ENCODE measurements at regions not wholly inside any gene's neighbourhood (a gene's known extent, or its start where the extent isn't known, plus 50 kb on each side); places are given as distances from the start of the nearest gene placed in this dataset.

DNA sequence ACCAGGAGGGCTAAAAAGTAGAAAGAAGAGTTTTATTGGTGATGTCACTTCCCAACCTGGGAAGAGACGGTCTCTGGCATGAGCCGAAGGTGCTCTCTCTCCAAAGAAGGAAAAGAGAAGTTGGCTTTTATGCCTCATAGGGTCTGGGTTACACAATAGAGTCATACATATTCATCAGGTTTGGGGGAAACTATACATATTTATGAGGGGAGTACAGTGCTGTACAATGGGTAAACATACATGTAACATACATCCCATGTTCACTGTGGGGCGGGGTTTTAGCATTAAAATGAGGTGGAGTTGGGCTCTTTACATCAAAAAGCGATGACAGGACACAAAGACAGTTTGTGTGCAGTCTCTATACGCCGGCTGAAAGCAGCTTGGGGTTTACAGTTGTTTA lies 701.7 kb downstream of the TYW1 start:
- DNase-seq = no peak

DNA sequence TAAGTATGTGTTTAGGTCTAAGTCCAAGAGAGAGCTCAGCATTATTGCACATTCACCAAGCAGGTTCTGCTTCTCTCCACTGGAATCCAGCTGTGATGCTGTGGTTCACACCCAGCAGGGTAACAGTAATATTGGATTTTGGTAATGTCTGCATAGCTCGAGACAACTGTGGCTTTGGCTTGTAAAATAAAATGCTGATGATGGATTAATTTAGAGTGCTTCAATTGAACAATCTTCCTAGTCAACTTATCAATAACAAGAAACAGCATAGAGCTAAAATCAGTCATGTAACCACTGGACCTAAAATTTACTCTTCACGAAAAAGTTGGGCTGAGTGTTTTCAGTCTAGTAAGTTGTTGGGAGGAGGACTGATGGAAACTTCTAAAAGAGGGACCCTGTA lies 709.2 kb downstream of the TYW1 start:
- no peak for DNase-seq

DNA sequence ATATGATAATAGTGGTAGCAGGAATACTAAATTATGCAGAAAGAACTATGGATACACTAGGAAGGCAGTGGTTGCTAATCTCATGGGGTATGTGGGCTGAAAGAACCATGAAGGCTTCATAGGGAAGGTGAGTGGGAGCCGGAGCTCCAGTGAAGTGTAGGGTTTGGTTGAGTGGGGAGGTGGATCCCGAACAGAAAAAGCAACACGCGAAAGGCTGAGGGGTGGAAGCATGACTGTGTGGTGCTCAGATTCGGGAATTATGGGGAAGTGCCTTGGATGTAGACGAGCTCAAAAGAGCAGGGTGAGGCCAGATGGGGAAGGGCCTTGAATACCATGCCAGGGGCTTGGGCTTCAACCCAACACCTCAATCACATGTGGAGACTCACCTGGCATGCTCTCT lies 715.1 kb downstream of the TYW1 start:
- no peak for DNase-seq

DNA sequence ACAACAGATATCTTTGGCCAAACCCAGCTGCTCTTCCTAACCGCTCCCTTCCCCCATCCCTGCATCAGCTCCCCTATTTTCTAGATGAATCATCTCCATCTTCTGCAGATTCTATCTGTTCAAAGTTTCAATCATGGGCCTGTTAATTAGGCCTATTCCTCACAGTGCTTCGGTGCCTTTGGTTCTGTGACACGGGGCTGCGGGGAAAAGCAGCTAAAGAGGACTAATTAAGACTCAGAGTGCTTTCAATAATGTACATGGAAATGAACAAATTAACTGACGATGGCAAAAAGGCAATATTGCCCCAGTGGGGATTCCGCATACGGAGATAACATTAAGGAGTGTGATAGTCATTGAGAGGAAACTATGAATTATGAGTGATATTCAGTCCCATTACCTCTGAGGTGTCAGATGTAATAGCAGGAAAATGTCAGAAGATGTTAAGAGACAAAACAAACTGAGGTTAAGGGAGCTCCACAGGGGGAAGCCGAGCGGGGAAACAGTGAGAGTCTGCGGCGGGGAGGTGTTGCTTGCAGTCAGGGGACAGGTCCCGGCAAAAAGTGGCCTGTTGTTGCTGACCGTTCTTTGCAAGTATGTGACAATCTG lies 716.9 kb downstream of the TYW1 start:
- no peak for DNase-seq

DNA sequence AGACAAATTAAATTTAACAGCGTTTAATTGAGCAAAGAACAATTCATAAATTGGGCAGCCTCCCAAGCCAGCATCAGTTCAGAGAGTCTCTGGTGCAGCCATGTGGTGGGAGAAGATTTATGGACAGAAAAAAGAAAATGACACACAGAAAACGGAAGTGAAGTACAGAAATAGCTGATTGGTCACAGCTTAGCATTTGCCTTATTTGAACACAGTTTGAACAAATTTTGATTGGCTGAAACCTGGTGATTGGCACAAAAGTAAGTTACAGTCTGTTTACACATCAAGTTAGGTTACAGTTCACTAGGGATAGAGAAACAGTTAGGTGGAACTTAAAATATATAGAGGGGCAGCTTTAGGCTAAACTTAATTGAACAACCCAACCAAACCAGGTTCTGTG lies 720.1 kb downstream of the TYW1 start:
- DNase-seq = no peak

DNA sequence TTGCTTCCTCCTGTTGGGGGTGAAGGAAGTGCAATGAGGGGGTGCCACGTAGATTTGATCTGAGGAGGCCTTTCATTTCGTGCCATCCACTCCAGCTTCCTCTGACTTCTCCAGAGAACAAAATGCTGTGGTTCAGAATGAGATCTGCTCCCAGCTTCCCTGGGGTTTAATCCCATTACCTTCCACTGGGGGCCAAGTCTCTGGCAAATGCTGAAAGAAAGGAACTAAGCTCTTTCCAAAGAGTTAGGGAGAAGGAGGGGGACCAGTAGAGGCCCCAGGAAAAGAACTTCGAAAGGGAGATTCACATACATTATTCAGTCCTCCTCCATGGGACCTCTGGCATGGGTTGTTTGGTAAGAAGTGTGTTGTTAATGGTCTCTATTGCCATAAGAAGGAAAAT lies 727.0 kb downstream of the TYW1 start:
- DNase-seq = no peak

DNA sequence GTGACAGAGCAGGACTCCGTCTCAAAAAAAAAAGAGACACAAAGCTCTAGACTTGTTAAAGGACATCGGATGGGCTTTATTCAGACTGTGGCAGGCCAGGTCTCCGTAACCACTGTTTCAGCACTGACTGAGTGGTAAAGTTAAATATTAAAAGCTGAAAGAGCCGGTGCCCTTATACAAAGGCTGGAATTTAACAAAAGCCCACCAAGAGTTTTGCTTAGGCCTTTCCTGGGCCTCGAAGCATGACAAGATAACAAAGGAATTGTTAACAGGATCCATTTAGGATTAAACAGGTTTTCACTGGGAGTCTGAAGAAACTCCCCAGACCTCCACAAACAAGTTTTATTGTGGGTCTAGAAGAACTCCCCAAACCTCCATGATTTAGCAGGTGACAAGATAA lies 727.8 kb downstream of the TYW1 start:
- DNase-seq = no peak

DNA sequence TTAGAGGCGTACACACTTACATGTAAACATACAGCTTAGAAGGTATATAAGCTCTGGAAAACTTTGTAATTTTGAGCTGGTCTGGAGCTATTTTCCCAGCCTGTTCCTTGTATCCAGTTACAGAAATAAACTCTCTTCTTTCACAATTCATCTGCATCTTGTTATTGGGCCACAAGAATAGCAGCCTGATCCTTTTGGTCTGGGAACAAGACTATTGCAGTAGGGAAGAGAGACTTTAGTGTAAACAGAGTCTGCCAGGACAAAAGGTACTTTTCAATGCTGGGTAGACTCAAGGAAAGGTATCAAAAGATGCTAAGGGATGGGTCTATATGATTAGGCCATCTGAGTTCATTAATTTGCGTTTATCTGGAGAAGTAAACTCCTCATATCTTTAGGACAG lies 728.3 kb downstream of the TYW1 start:
- DNase-seq = no peak

DNA sequence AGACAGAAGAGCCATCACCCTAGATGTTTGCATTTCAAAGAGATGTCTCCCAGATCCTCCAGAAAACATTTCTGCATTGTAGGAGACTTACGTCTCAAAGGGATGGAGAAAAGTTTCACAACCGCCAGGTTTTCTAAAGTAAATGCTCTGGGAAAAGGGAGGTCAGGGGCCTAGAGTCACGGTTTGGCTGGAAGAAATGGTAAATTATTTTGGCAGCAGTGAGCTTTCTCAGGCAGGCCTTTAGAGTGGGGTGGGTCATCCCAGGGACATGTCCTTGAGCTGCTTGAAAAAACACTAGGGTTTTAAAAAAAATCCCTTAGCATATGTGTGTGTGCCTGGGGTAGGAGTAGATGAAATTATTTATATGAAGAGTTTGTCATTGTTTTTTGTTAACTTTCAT lies 728.8 kb downstream of the TYW1 start:
- DNase-seq = no peak

DNA sequence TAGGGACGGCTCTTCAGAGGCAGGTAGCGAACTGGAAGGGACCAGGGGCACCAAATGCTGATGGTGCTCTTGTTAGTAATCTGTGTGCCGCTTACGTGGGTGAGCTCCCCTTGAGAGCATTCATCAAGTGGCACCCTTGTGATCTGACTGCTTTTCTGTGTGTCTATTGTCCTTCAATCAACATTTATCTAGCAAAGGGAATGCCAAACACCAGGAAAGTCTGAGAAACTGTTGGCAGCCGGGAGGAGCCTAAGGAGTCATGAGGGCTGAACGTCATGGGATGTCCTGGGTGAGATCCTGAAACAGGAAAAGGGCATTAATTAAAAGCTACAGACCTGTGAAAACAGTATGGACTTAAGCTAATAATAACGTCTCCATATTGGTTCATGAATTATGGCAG lies 733.1 kb downstream of the TYW1 start:
- DNase-seq = no peak

DNA sequence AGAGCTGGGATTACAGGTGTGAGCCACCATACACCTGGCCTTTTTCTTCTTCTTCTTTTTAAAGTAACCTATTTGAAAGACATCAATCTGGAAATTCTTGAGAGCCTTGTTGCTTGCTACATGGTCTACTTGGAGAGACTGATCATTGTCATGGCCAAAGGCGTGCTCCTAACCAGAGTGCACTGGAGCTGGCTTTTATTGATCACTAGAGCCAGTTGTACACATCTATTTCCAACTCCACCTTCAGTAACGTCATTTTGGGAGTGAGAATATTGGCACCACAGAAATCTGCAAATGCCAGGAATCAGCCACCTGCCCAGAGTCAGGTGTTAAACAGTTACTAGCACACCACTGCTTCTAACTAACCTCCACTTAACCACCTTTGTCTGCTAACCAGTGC lies 735.1 kb downstream of the TYW1 start:
- DNase-seq = no peak

DNA sequence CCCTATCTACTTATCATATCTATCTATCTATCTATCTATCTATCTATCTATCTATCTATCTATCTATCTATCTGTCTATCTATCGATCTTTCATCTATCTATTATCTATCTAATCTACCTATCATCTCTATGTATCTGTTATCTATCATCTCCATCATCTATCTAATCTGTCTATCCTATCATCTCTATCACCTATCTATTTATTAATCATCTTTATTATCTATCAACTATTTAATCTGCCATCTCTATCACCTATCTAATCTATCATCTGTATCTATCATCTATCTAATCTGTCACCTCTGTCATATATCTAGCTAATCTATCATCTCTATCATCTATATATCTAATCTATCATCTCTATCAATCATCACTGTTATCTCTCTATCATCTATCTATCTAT lies 736.3 kb downstream of the TYW1 start:
- DNase-seq = no peak

DNA sequence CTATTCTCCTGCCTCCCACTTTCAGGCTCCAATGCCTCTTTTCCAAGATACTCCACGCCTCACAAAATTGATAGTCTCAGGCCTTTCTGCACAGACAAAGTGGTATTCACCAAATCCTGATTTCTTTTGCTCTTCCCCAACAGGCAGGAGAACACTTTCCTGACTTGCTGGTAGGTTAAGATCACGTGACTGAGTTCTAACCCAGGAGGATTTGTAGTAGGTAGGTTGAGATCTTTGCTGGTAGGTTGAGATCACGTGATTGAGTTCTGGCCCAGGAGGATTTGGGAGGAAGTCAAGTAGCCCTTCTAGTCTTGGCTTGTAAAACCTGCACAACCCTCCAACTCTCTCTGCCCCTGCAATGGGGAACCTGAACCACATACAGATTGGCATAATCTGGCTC lies 741.5 kb downstream of the TYW1 start:
- DNase-seq = no peak

DNA sequence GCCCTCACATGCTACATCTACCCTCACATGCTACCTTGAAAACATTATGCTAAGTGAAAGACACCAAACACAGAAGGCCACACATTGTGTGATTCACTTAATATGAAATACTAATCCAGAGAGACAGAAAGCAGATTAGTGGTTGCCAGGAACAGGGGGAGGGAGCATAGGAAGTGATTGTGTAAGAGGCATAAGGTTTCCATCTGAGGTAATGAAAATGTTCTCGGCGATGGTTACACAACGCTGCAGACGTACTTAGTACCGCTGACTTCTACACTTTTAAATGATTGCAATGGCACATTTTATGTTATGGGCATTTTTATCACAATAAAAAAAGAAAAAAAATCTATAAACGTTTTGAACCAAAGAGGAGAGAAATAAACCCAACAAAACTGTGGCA lies 742.3 kb downstream of the TYW1 start:
- no peak for DNase-seq

DNA sequence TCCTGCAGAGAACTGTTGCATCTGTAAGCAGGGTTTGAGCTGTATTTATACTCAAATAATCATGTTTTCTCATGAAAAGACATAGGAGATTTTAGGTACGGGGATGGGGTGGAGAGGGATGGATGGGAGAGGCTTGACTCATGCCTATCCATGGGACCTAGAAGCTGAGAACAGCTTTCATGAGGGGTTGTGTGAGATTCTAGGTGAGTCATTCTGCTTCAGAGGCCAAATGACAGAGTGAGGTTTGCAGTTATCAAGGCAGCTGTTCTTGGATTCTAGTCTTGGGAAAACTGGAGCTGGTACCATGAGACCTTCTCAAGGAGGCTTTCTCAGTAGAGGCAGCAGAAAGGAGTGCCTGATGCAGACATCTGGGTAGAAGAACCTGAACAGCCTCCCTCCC lies 746.9 kb downstream of the TYW1 start:
- DNase-seq = no peak

DNA sequence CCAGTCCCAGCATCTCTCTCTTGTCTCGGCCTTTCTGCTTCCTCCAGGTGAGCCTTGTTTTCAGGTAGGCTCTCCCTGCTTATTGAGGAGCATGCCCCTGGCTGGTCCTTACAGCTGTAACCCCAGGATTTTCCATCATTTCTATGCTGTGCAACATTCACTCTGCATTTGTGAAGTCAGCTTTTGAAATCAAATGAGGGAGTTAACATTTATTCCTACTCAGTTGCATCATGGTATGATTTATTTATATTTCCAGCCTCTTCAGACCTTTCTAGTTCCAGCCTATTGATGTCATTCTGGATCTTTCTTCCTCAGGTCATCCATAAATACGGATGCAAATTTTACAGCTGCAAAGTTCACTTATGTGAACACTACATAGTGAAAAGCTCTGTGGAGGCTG lies 755.6 kb downstream of the TYW1 start:
- no peak for DNase-seq

DNA sequence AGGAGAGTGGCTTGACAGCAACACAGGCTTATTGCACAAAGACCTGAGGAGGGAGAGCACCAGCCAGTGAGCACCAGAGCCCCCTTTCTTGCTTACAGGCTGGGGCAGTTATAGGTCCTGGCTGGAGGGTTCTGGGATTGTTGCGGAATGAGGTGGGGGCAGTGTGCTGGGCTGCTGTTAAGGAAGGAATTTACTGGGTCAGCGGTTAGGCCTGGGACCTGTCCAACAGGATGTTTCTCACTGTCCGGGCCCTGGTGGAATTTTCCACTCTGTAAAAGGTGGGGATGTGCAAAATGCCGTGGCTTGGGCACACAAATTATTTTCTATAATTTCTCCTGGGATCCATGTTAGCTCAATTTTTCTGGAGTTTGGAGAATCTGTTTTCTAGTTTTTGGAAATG lies 757.3 kb downstream of the TYW1 start:
- no peak for DNase-seq

DNA sequence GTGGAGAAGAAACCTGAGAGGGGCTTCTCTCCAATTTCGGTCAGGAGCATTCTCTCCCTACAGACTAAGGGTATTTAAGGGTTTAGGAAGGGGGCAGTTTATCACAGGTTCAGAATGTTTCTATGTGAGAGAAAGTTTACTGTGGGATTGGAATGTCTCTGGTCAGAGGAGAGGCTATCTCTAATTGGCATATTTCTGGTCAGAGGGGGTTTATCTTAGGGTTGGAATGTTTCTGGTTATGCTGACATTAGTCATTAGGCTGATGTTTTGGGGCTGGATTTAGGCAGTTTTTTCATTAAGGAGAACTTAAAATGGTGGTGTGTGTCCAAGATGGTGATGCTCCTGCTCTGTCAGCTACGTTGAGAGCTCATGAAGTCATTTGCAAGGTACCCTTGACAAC lies 758.0 kb downstream of the TYW1 start:
- no peak for DNase-seq

DNA sequence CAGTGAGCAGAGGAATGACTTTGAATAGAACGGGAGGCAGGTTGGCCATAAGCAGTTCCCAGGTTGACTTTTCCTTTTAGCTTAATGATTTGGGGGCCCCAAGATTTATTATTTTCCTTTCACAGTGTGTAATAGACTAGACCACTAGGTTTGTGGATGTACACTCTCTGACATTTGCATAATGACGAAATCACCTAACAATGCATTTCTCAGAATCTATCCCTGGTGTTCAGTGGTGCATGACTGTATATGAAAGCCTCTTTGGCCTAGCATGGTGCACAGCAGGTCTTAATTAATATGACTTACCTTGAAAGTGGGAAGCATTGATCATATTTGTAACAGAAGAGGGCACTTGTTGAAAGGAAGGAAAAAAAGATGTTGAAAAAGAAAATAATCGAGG lies 761.9 kb downstream of the TYW1 start:
- no peak for DNase-seq

DNA sequence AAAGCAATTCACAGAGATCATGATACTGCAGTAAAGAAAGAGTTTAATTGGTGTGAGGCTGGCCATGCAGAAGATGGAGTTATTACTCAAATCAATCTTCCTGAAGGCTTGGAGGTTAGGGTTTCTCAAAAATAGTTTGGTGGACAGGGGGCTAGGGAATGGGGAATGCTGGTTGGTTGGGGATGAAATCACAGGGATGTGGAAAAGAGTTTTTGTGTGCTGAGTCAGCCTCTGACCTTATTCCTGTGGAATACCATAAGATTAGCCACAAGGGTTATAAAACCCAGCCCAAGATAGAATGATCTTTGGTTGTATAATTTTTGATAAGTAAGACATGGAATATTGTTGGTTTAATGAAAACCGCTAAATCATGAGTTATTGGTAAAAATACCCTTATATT lies 764.3 kb downstream of the TYW1 start:
- DNase-seq = no peak

DNA sequence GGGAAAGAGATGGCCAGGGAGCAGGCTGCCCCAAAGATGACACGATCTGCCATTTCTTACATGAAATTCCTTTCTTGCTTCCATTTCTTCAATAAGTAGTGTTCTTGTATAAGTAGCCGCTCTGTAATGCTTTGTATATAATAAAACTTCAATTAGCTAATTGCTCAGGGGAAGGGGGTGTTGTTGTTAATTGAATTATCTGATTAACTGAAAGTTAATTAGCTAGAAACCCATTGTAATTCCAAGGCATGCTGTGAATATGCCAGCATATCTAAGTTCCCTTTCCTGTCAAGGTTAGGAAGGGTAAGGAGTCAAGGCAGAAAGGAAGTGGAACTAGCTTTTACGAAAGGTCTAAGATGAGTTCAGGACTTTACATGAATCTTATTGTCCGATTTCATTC lies 765.9 kb downstream of the TYW1 start:
- no peak for DNase-seq

DNA sequence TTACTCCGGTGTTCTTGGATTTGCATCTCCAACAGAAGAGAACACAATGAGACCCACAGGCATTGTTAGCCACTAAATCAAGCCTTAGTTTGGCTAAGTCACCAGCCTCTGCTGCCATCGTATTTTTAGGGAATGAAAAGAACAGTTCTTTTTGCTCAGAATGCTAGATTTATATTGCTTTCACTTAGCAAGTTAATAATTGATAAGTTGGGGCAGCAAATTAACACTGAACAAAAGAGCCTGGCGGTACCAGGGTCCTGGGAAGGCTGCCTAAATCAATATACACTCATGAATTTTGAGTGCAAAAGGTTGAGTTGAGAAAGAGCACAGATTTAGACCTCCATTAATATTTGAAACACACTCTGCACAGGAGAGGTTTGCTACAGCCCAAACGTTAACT lies 767.7 kb downstream of the TYW1 start:
- no peak for DNase-seq

DNA sequence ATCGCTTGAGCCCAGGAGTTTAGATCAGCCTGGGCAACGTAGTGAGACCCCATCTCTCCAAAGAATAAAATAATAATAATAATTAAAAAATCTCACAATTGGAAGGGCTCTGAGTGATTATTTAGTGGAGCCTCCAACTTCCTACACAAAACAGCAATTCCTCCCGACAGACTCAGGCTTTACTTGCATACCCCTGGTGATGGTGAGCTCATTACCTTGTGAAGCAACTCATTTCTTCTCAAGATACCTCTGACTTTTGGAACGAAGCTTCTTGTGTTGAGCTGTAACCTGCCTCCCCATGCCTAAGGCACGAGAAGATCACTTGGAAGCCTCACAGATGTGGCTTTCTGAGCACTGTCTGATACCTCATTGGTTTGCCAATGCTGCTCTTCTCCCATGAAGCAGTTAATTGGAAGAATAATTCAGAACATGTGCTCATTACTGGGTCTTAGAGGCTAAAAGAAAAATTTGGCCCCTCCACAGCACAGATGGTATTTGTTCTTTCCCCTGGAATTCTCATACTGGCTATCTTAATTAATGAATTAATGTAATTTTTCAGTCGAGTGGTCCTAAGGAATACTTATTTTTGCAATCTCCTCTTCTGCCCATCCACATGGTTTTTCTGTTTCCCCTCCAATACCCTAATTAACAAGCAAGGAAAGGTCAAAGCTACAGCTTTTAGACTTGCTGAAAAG lies 769.0 kb downstream of the TYW1 start:
- no peak for DNase-seq

DNA sequence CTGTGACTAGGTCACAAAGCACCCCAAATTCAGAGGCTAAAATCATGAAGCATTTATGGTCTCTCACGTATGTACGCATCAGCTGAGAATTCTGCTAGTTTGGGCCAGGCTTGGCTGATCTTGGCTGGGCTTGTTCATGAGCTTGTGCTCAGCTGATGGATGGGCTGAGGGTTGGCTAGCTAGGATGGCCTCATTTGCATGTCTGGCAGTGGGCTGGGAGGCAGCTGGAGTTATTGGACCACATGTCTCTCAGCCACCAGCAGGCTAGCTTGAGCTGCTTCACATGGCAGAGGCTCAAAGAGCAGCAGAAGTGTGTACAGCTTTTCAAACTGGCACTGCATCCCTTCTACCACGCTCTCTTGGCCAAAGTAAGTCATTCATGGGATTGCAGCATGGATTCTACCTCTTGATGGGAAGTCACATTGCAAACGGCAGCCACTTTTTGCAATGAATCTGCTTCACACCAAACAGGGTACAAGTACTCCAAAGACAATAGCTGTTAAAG lies 770.3 kb downstream of the TYW1 start:
- no peak for DNase-seq
